GM18861 (cell line): ENCODE measurements at regions not wholly inside any gene's neighbourhood (a gene's known extent, or its start where the extent isn't known, plus 50 kb on each side); places are given as distances from the start of the nearest gene placed in this dataset.

Experiments
- ATAC-seq: cut with Tn5 transposase; IDR thresholded peaks from one replicate; pipeline ENCODE4 v1.9.1; 2021; ENCODE audit not compliant: unreplicated experiment

DNA sequence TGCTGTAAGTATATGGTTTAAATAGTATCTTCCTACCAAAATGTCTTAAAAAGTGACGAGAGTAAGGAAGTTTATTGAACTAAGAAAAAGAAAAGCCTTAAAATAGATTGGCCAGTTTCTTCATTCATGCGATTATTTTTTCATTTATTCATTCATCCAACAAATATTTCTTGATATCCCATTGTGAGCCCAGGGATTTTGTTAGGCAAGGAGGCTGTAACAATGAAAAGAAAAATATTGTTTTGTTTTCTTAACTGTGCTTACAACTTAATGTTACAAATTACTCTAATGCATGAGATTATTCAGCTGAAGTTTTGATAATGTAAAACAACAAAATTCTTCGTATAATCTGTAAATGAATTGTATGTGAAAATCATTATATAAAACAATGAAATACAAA lies 882.0 kb downstream of the LTN1 start:
- no peak for ATAC-seq

DNA sequence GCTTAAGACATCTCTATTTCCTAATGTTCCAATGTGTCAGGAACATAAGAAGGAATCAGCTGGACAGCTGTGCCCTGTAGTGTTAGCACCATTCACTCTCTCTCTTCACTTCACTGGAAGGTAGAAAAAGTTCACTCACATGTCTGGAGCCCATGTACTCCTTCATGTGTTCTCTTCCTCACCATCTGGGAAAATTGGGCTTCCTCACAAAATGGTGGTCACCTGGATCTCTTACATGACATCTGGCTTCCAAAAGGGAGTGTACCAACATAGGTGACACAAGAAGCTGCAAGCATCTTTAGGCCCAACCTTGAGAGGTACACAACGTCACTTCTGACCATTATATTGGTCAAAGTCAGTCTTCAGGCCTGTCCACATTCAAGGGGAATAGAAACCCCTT lies 882.6 kb downstream of the LTN1 start:
- ATAC-seq, result no peak

DNA sequence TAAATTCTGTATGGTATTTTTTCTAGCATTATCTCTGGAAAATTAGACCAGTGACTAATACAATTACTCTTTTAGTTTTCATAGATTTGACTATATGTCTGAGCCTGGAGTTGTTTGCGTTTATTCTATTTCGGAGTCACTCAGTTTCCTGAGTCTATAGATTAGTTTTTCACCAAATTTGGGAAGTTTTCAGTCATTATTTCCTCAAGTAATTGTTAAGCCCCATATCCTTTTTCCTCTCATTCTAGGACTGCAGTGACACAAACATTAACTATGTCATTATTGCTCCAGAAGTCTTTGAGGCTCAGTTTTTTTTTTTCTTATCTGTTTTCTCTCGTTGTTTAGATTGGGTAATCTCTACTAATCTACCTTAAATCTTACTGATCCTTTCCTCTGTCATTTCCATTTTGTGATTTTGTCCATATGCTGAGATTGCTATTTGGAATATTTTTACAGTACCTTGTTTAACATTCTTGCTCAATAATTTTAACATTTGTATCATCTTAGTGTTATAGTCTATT lies 886.2 kb downstream of the LTN1 start:
- ATAC-seq, result no peak

DNA sequence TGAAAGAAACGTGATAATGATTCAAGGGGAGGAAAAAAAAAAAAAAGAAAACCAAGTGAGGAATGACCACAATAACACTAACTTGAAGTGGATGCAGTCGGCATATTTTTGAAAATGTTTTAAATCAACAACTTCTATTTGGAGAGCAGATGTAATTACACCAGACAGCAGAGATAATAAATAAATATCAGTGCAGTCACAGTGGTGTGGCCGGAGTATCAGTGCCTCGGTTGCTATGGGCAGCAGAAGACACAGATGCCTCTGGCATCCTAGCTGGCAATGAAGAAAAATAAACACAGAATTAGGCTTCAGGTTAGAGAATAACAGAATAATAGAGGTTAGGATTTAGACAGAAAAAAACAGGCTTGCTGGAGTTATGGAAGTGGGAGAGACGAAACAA lies 888.3 kb downstream of the LTN1 start:
- ATAC-seq, result no peak

DNA sequence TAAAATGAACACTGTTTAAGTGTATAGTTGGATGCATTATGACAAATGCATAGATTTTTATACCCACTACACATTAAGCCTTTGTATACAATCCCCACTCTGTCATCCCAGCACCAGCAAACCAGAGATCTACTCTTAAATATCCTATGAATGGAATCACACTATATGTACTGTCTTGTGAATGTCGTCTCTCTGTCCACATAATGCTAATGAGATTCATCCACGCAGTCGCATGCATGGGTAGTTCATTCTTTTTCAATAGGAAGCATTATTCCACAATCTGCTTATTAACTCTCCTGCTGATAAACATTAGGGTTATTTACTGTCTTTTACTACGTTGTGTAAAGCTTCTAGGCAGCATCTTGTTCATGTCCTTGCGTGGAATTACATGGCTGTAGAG lies 892.3 kb downstream of the LTN1 start:
- no peak for ATAC-seq

DNA sequence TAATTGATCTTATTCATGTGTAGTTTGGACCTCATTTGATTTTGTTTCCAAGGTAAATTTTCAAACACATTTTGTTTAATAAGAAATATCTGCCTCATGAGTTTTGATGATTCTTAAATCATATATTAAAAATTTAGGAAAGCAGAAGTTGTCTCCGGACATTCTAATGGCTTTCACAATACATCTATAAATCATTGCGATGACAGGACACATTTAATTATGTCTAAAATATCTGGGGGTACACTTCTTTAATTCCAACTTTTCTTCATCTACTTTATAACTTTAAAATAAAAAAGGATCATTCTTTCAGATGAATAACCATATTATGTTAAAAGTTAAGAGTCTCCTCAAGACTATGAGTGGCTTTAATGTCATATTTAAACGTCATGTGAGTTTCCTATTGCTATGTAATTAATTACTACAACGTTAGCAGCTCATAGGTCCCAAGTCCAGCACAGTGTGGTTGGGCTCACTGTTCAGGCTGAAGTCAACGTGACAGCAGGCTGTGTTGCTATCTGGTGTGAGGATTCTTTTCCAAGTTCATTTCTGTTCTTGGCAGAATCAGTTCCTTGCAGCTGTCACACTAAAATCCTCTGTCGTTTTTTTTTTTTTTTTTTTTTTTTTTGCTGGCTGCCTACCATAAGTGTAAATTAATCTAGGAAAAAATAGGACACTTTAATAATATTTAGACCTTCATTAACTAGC lies 893.5 kb downstream of the LTN1 start:
- ATAC-seq, result no peak

DNA sequence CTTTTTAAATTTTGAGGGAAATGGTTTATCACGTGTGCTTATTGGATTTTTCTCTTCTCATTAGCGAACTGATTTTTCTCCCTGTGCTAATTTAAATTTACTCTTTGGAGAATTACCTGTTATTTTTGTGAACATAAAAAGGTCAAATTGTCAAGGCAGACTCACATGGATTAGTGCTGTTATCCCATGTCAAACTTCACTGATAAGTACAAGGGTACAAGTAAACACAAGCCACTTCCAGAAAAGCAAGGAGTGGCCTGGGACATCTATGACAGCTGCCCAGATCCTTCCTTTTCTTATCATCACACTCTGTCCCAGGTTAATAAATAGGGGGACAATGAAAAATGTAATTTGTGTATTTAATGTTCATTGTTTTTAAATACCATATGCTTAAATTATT lies 901.2 kb downstream of the LTN1 start:
- no peak for ATAC-seq

DNA sequence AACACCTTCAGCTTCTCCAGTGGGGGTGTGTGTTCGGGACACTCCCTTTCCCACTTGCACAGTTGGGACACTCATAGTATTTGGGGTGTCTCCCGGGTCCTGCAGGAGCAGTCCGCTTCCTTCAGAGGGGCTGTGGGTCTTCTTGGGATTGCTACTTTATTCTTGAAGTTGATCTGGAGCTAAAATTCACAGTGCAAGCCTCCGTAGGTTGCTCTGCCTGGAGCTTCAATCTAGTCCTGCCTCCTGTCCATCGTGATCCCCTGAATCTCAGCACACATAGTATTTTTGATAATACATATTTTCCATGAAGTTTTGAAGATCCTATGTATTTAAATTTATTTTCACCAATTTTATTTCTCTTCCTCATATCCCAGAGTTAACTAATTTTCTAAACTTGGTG lies 902.1 kb downstream of the LTN1 start:
- no peak for ATAC-seq

DNA sequence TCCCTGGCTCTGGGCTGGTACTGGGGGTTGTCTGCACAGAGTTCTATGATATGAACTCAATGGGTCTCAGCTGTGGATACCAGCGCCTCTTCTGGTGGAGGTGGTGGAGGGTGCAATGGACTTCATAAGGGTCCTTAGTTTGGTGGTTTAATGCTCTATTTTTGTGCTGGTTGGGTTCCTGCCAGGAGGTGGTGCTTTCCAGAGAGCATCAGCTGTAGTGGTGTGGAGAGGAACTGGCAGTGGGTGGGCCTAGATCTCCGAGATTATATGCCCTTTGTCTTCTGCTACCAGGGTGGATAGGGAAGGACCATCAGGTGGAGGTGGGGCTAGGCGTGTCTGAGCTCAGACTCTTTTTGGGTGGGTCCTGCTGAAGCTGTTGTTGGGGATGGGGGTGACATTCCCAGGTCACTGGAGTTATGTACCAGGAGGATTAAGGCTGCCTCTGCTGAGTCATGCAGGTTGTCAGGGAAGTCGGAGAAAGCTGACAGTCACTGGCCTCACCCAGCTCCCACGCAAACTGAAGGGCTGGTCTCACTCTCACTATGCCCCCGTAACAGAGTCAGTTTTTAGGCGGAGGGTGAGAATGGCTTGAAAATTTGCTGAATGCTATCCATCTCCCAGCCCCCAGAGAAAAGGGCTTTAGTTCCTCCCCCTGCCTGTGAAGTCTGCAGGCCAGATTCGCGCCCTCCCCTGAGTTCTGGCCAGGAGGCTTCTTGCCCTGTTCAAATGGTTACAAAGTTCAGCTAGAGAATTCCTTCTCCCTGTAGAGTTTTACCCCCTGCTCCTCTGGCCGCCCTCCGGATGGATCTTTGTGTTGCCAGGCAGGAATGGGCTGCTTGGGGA lies 902.9 kb downstream of the LTN1 start:
- no peak for ATAC-seq

DNA sequence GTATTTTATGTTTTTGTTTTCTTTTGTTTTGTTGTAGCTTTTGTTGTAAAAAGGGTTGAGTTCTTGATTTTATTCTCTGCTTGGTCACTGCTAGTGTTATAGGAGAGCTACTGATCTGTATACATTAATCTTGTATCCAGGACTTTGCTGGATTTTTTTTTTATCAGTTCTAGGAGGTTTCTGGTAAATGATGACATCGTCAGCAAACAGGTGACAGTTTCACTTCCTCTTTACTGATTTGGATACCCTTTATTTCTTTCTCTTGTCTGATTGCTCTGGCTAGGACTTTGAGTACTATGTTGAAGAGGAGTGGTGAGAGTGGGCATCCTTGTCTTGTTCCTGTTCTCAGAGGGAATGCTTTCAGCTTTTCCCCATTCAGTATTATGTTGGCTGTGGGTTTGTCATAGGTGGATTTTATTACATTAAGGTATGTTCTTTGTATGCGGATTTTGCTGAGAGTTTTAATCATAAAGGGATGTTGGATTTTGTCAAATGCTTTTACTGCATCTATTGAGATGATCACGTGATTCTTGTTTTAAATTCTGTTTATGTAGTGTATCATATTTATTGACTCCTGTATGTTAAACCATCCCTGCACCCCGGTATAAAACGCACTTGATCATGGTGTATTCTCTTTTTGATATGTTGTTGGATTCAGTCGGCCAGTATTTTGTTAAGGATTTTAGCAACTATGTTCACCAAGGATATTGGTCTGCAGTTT lies 905.7 kb downstream of the LTN1 start:
- no peak for ATAC-seq

DNA sequence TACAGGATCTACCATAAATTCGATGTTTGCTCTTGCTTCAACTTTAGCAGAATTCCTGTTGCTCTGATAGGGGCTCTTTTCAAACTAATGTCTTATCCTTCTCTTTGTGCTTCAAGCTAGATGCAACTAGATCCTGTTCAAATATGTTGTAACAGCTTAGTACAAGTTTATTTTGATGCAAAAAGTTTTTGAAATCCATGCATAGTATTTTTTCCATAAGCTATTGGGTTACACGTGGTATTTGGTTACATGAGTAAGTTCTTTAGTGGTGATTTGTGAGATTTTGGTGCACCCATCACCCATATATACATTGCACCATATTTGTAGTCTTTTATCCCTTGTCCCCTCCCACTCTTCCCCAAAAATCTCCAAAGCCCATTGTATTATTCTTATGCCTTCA lies 907.7 kb downstream of the LTN1 start:
- no peak for ATAC-seq

DNA sequence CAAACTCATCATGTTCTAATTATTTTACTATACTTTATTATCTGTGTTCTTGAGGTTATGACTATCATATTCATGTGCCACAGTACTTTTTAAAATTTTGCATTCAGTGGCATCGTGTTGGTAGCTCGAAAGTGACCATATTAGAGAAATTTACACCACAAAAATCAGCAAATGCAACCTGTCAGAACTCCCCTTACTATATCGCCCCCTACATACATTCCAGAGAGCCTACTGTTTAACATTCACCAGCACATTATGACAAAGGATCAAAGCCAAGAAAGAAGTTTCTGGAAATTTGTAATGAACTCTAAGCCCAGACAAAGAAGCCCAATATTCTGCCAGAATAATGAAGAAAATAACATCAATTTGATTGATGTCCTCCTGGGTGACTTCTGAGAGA lies 909.3 kb downstream of the LTN1 start:
- no peak for ATAC-seq

DNA sequence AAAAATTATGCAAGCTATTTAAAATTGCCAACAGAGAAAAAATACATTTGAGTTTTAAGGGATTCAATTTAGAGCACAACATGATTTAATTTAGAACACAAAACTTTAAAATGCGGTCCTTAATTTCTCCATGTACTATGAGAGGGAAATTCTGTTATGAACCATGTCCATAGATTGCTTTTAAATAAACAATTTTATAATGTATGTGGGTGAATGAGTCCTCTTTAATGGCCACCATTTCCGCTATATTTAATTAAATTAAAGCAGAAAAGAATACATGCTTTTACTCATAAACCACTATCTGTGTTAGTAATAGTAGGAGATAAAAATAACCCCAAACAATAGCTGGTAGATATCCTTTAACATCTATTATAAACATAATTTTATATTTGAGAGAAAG lies 914.6 kb downstream of the LTN1 start:
- no peak for ATAC-seq

DNA sequence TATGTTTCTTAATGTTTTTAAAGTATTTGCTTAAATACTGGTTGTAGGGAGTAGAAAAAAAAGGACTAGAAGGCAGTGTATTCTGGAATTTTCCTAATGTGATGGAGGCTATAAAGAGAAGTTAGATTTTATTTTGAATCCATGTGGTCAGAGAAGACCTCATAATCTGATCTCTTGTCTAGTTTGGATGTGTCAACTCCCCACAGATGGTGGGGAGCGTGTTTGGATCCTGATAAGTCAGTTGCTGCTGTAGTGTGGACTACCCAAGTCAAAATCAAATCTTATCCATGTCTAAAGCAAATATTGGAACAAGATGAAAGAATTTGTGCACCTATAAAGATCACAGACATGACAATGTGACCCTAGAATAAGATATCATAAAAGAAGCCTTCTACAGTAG lies 918.0 kb downstream of the LTN1 start:
- ATAC-seq, result no peak

DNA sequence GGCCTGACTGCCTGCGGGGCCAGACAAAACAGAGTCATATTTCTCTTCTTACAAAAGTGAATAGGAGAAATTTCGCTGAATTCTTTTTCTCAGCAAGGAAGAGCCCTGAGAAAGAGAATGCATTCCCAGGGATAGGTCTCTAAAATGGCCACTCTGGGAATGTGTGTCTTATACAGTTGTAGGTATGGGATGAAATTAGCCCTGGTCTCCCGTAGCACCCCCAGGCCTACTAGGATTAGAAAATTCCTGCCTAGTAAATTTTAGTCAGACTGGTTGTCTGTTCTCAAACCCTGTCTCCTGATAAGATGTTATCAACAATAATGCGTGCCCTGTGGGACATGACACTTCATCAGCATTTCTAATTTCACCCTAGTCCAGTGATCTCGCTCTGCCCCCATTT lies 920.1 kb downstream of the LTN1 start:
- ATAC-seq, result no peak

DNA sequence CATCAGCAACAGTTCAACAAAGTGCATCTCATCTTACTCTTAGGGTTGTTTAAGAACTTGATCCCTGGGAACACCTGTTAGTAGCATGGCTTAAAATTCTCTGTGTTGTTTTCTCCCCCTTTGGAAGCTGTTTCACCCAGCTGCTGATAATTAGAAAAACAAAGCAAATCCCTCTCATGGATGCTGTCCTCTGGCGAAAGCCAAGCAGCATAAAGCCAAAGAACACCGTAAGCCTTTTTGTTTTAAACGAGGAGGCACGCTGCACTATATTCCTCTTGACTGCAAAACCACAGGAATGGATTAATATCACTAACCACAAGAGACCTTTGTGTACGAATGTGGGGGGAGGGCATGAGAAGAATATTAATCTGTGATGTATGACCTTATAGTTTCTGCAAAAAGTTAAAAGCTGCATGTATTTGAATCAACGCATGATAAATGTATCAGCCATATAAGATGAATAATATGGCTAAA lies 923.2 kb downstream of the LTN1 start:
- ATAC-seq, result no peak

DNA sequence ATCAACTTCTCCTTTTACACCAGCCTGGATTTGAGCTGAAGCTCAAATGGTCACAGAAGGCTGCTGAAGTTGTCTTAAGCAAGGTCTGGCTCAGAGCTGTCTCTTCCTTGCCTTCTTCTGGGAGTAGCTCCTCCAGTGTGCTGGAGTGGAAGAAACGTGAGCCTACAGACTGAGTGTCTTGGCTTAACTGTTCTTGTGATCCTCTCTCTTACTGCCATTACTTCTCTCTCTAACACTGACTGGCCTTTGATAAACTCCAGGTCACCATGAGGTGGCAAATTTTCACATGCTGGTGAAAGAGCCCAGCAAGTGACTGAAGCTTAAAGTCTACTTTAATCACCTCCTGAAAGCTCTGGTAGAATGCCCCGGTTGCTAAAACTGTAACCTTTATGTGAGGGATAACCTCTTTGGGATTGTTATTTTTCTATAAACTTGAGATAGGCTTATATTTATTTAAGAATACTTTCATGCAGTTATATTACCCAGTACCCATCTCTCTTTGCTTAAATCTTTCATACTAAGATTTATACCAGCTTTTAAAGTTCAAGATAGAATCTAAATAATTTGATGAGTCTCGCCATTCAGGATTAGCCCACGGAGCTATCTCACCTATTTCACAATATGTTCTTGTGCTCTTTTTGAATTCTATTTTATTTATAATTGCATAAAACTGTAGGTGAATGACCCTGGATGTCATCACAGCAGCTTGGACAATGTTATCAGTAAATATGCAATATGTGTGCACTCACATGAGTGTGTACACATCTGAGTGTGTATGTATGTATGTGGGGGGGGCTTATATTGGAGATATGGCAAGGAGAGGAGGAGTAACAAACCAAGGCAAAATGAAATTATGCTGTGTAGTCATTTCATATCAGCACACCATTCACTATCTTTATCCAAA lies 924.0 kb downstream of the LTN1 start:
- no peak for ATAC-seq

DNA sequence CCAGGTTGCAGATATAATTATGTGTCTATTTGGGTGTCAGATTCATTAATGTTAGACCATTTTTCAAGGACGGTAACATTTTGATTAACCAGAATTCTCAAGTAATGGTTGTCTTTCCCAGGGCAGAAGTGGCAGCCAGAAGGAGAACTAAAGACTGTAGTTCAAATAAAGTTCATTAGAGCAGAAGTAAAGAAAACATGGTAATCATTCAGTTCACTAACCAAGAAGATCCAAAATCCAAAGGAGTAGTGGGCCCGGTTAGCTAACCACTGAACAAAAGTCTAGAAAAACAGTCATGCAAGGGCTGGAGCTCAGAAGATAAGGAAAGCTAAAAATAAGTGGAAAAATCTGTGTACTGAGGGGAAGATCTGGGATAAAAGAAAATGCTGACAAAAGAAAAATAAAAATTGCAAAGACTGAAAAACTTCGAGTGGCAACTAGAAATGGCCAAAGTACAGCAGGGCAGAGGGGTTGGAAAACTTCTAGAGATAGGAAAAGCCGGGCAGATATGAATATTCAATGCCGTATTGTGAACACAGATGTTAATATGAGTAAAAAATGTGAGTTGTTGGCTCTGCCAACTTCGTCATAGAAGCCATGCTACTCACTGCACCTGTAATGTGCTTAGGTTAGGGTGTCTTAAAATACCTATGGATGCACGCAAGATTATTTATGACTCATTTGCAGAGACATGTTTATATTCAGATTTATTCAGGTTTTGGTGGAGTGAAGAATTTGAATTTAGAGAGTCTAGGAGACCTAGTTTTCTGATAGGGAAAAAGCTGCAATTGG lies 925.9 kb downstream of the LTN1 start:
- ATAC-seq, result no peak

DNA sequence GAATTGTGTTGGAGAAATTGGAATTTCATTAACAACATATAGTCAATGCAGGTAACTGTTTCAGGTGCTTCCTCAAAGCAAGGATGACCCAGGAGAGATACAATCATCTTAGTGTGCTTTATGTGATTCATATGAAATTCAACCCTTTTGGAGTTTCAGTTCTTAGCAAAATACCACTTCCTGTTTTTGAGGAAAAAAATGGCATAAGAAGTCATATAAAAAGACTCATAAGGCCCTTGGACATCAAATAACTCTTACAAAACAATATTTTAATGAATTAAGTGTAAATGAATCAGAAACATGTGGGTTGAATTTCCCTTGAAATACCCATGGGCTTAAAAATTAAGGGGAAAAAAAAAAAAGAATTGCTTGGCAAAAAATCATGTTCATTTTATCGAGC lies 926.6 kb downstream of the LTN1 start:
- no peak for ATAC-seq
